ENCODE measurements at regions not wholly inside any gene's neighbourhood (a gene's known extent, or its start where the extent isn't known, plus 50 kb on each side); places are given as distances from the start of the nearest gene placed in this dataset.

- TF ChIP-seq CTCF (conservative IDR thresholded peaks at IDR 0.05 in 1 of 2, IDR thresholded peaks at IDR 0.05 in 1 of 2; ENCODE audit: low read depth in 1 of 2, low read length in 2 of 2) = no peak
- TF ChIP-seq EZH2 (IDR thresholded peaks at IDR 0.05; ENCODE audit: low read length, missing control alignments) = no peak
These were observed 183.2 kb upstream of the NEBL start for GRCh38 chr10:21080261-21080660.
